MM.1S (cell line): ENCODE measurements at regions not wholly inside any gene's neighbourhood (a gene's known extent, or its start where the extent isn't known, plus 50 kb on each side); places are given as distances from the start of the nearest gene placed in this dataset.

Experiments used
- DNase-seq: peaks from one replicate; pipeline ENCODE4 v3.0.0-alpha.2; 2015
- H2AFZ ChIP-seq: fragments of 300-600 bp; sonication (generic); 2 replicates; pipeline ENCODE4 v1.6.0; 2016; ENCODE audit warnings: antibody characterized with exemption, low read length
- H3F3A ChIP-seq: fragments of 300-600 bp; sonication (generic); 2 replicates; pipeline ENCODE4 v1.6.1; 2016; ENCODE audit warnings: mild to moderate bottlenecking, antibody characterized with exemption, low read length, moderate library complexity, mixed read lengths; ENCODE audit not compliant: insufficient read depth
- H3K27ac ChIP-seq: fragments of 300-600 bp; sonication (generic); 2 replicates; pipeline ENCODE4 v1.5.1; 2016; ENCODE audit warnings: mild to moderate bottlenecking, low read length
- H3K27me3 ChIP-seq: fragments of 300-600 bp; sonication (generic); replicated peaks from 2 replicates; pipeline ENCODE4 v1.6.0; 2016; ENCODE audit warnings: low read length; ENCODE audit not compliant: insufficient read depth
- H3K36me3 ChIP-seq: fragments of 300-600 bp; sonication (generic); replicated peaks from 2 replicates; pipeline ENCODE4 v1.6.1; 2016; ENCODE audit warnings: mild to moderate bottlenecking, low read length, mixed read lengths; ENCODE audit not compliant: insufficient read depth
- H3K4me1 ChIP-seq: fragments of 300-600 bp; sonication (generic); 2 replicates; pipeline ENCODE4 v1.6.1; 2016; ENCODE audit warnings: low read length, mixed read lengths
- H3K4me2 ChIP-seq: fragments of 300-600 bp; sonication (generic); 2 replicates; pipeline ENCODE4 v1.6.0; 2016; ENCODE audit warnings: low read depth, low read length
- H3K4me3 ChIP-seq: fragments of 300-600 bp; sonication (generic); 2 replicates; pipeline ENCODE4 v1.5.1; 2016; ENCODE audit warnings: low read length, mixed read lengths
- H3K79me2 ChIP-seq: fragments of 300-600 bp; sonication (generic); 2 replicates; pipeline ENCODE4 v1.6.1; 2016; ENCODE audit warnings: mixed run types, low read length, mixed read lengths
- H3K9ac ChIP-seq: fragments of 300-600 bp; sonication (generic); 2 replicates; pipeline ENCODE4 v1.6.1; 2016; ENCODE audit warnings: low read length, mixed read lengths
- H3K9me2 ChIP-seq: fragments of 300-600 bp; sonication (generic); replicated peaks from 2 replicates; pipeline ENCODE4 v1.6.1; 2016; ENCODE audit warnings: mild to moderate bottlenecking, low read length, mixed read lengths; ENCODE audit not compliant: insufficient read depth
- H3K9me3 ChIP-seq: fragments of 300-600 bp; sonication (generic); replicated peaks from 2 replicates; pipeline ENCODE4 v1.6.1; 2016; ENCODE audit warnings: mild to moderate bottlenecking, low read length, mixed read lengths; ENCODE audit not compliant: insufficient read depth
- H4K20me1 ChIP-seq: fragments of 300-600 bp; sonication (generic); 2 replicates; pipeline ENCODE4 v1.6.1; 2016; ENCODE audit warnings: mild to moderate bottlenecking, low read length, moderate library complexity, mixed read lengths; ENCODE audit not compliant: insufficient read depth
- CTCF ChIP-seq: fragments of 300-600 bp; sonication (generic); IDR thresholded peaks from 2 replicates; pipeline ENCODE4 v1.5.1; 2016; ENCODE audit warnings: antibody characterized with exemption, low read length, mixed read lengths
- EZH2 ChIP-seq: fragments of 300-600 bp; sonication (generic); optimal IDR thresholded peaks from 2 replicates; pipeline ENCODE3; 2017; ENCODE audit warnings: low read depth, mild to moderate bottlenecking, antibody characterized with exemption, low read length, mixed read lengths
- EZH2phosphoT487 ChIP-seq: fragments of 300-600 bp; sonication (generic); IDR thresholded peaks from 2 replicates; pipeline ENCODE4 v1.6.1; 2018; ENCODE audit warnings: antibody characterized with exemption, low read length

GRCh38 chr1:230531103-230531502 is 105.0 kb upstream of the PGBD5 start:
- no peak overlapping the region for H3K9ac ChIP-seq
- no peak for TF ChIP-seq EZH2
- TF ChIP-seq EZH2phosphoT487, result no peak
- no peak for TF ChIP-seq CTCF
- no peaks in the 10 kb centered on the region for H3K79me2 ChIP-seq
- no peaks in the 10 kb centered on the region for H4K20me1 ChIP-seq
- no peak overlapping the region for H3K27ac ChIP-seq
- no peaks in the 10 kb centered on the region for H3K9me3 ChIP-seq
- no peak overlapping the region for H3K4me3 ChIP-seq
- H3K4me2 ChIP-seq, result no peak overlapping the region
- H3K4me1 ChIP-seq, result no peaks in the 10 kb centered on the region
- H3K9me2 ChIP-seq, result no peaks in the 10 kb centered on the region
- H3K36me3 ChIP-seq, result no peaks in the 10 kb centered on the region
- no peak overlapping the region for H2AFZ ChIP-seq
- DNase-seq, result no peak
- H3F3A ChIP-seq, result no peaks in the 10 kb centered on the region
- no peaks in the 10 kb centered on the region for H3K27me3 ChIP-seq

DNA sequence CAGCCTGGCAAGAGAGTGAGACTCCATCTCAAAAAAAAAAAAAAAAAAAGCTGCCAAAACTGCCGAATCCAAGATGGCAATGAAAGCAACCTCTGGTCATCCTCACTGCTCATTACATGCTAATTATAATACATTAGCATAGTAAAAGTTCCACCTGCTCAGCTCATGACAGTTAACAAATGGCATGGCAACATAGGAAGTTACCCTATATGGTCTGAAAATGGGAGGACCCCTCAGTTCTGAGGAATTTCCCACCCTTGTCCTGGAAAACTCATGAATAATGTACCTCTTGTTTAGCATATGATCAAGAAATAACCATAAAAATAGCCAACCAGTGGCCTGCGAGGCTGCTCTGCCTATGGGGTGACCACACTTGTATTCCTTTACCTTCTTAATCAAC is 93.1 kb upstream of the PGBD5 start:
- H4K20me1 ChIP-seq, result no peaks in the 10 kb centered on the region
- TF ChIP-seq CTCF, result no peak
- no peak for TF ChIP-seq EZH2phosphoT487
- TF ChIP-seq EZH2, result no peak
- peaks cover 9% of the 10 kb centered on the region for H3F3A ChIP-seq
- no peaks in the 10 kb centered on the region for H3K9me3 ChIP-seq
- no peaks in the 10 kb centered on the region for H3K27me3 ChIP-seq
- H3K4me1 ChIP-seq, result peaks cover 18% of the 10 kb centered on the region
- H3K4me2 ChIP-seq, result no peak overlapping the region
- H3K9ac ChIP-seq, result no peak overlapping the region
- H2AFZ ChIP-seq, result no peak overlapping the region
- no peak overlapping the region for H3K27ac ChIP-seq
- no peak for DNase-seq
- H3K4me3 ChIP-seq, result no peak overlapping the region
- H3K36me3 ChIP-seq, result no peaks in the 10 kb centered on the region
- no peaks in the 10 kb centered on the region for H3K79me2 ChIP-seq
- H3K9me2 ChIP-seq, result no peaks in the 10 kb centered on the region

- H3K9me3 ChIP-seq, result no peaks in the 10 kb centered on the region
- no peak overlapping the region for H3K4me3 ChIP-seq
- no peaks in the 10 kb centered on the region for H3K27me3 ChIP-seq
- H3K9ac ChIP-seq, result no peak overlapping the region
- no peak for DNase-seq
- no peak overlapping the region for H2AFZ ChIP-seq
- H4K20me1 ChIP-seq, result no peaks in the 10 kb centered on the region
- H3K27ac ChIP-seq, result no peak overlapping the region
- no peaks in the 10 kb centered on the region for H3K9me2 ChIP-seq
- no peaks in the 10 kb centered on the region for H3K79me2 ChIP-seq
- H3K4me1 ChIP-seq, result peaks cover 18% of the 10 kb centered on the region
- H3F3A ChIP-seq, result peaks cover 9% of the 10 kb centered on the region
- H3K4me2 ChIP-seq, result no peak overlapping the region
- no peaks in the 10 kb centered on the region for H3K36me3 ChIP-seq
- TF ChIP-seq CTCF, result no peak
- TF ChIP-seq EZH2, result no peak
- no peak for TF ChIP-seq EZH2phosphoT487
Measured at GRCh38 chr1:230518511-230518910, 92.4 kb upstream of the PGBD5 start.
